IMR-90 (cell line): ENCODE measurements at regions not wholly inside any gene's neighbourhood (a gene's known extent, or its start where the extent isn't known, plus 50 kb on each side); places are given as distances from the start of the nearest gene placed in this dataset.

Experiments used
- ATAC-seq: fragments of 200-7000 bp; cut with Tn5 transposase; 2 replicates; pipeline ENCODE4 v1.9.1; 2020; ENCODE audit warnings: low read depth, mild to moderate bottlenecking, moderate library complexity
- BruUV-seq: library from RNA; stranded (reverse); fragments of 400-500 nt; replicated peaks from 2 replicates; lab custom pipeline; 2021; lab: Mats Ljungman, UMichigan
- CTCF ChIA-PET: fragments of 300-600 bp; formaldehyde crosslinking; extraction: SDS; loops from one replicate; lab custom pipeline; 2021; ENCODE audit warnings: antibody characterized with exemption; lab: Yijun Ruan, JAX
- POLR2A ChIA-PET: fragments of 300-600 bp; sonication (Branson Sonifier 250); formaldehyde crosslinking; loops from one replicate; lab custom pipeline; 2022; ENCODE audit warnings: antibody characterized with exemption; ENCODE audit not compliant: unreplicated experiment; lab: Charles Lee
- DNase-seq: peaks from one replicate; pipeline ENCODE4 v3.0.0; 2013
- H2AFZ ChIP-seq: replicated peaks from 2 replicates; pipeline ENCODE3; 2013; ENCODE audit warnings: low read length, mild to moderate bottlenecking; ENCODE audit not compliant: poor library complexity
- H2AK5ac ChIP-seq: 2 replicates; pipeline ENCODE4 v1.6.1; 2013; ENCODE audit warnings: low read depth, low read length, inconsistent platforms
- H2AK9ac ChIP-seq: replicated peaks from 2 replicates; pipeline ENCODE3; 2013; ENCODE audit warnings: mild to moderate bottlenecking, low read depth, low read length, moderate library complexity; ENCODE audit not compliant: poor library complexity
- H2BK120ac ChIP-seq: 2 replicates; pipeline ENCODE4 v1.6.1; 2013; ENCODE audit warnings: low read depth, low read length, inconsistent platforms
- H2BK15ac ChIP-seq: 3 replicates; pipeline ENCODE4 v1.6.1; 2013; ENCODE audit warnings: low read depth, low read length, inconsistent platforms
- H2BK20ac ChIP-seq: 2 replicates; pipeline ENCODE4 v1.6.1; 2013; ENCODE audit warnings: low read depth, mild to moderate bottlenecking, inconsistent platforms, low read length, moderate library complexity
- H2BK5ac ChIP-seq: 2 replicates; pipeline ENCODE4 v1.6.1; 2013; ENCODE audit warnings: mild to moderate bottlenecking, low read depth, low read length, inconsistent platforms; ENCODE audit not compliant: poor library complexity, severe bottlenecking
- H3K14ac ChIP-seq: replicated peaks from 2 replicates; pipeline ENCODE4 v1.6.1; 2013; ENCODE audit warnings: low read depth, low read length, inconsistent platforms
- H3K18ac ChIP-seq: 2 replicates; pipeline ENCODE4 v1.6.1; 2013; ENCODE audit warnings: low read depth, low read length, control low read depth
- H3K23ac ChIP-seq: 2 replicates; pipeline ENCODE4 v1.6.1; 2013; ENCODE audit warnings: low read depth, low read length, inconsistent platforms
- H3K27ac ChIP-seq: 2 replicates; pipeline ENCODE4 v1.5.1; 2013; ENCODE audit warnings: mild to moderate bottlenecking, control low read depth, low read length; ENCODE audit not compliant: insufficient read depth
- H3K27me3 ChIP-seq: 2 replicates; pipeline ENCODE4 v1.6.1; 2013; ENCODE audit warnings: low read length; ENCODE audit not compliant: control insufficient read depth, insufficient read depth
- H3K36me3 ChIP-seq: 2 replicates; pipeline ENCODE4 v1.6.1; 2013; ENCODE audit warnings: low read length, mixed read lengths; ENCODE audit not compliant: control insufficient read depth, insufficient read depth
- H3K4ac ChIP-seq: 2 replicates; pipeline ENCODE4 v1.6.1; 2013; ENCODE audit warnings: low read depth, low read length, inconsistent platforms
- H3K4me1 ChIP-seq: 2 replicates; pipeline ENCODE4 v1.6.1; 2013; ENCODE audit warnings: low read length, mixed read lengths; ENCODE audit not compliant: control insufficient read depth, insufficient read depth
- H3K4me2 ChIP-seq: 2 replicates; pipeline ENCODE4 v1.6.1; 2013; ENCODE audit warnings: low read depth, mild to moderate bottlenecking, control low read depth, low read length, moderate library complexity
- H3K4me3 ChIP-seq: 2 replicates; pipeline ENCODE4 v1.5.1; 2013; ENCODE audit warnings: low read depth, mild to moderate bottlenecking, control low read depth, low read length, moderate library complexity; ENCODE audit not compliant: insufficient read depth
- H3K56ac ChIP-seq: 2 replicates; pipeline ENCODE4 v1.6.1; 2013; ENCODE audit warnings: low read length, inconsistent platforms; ENCODE audit not compliant: insufficient read depth; ENCODE audit errors: extremely low read depth
- H3K79me1 ChIP-seq, 2 experiments: 2 replicates each; pipeline ENCODE4 v1.6.1; 2013; ENCODE audit warnings: low read length in 2 of 2, inconsistent platforms in 1 of 2, low read depth in 1 of 2
- H3K9ac ChIP-seq: 2 replicates; pipeline ENCODE4 v1.6.1; 2013; ENCODE audit warnings: low read depth, low read length, control low read depth
- H3K9me1 ChIP-seq: 2 replicates; pipeline ENCODE4 v1.6.1; 2013; ENCODE audit warnings: low read length, inconsistent platforms; ENCODE audit not compliant: insufficient read depth
- H3K9me3 ChIP-seq: 2 replicates; pipeline ENCODE4 v1.6.1; 2013; ENCODE audit warnings: low read length; ENCODE audit not compliant: control insufficient read depth, insufficient read depth
- H4K20me1 ChIP-seq: 2 replicates; pipeline ENCODE4 v1.6.1; 2013; ENCODE audit warnings: low read length, inconsistent platforms; ENCODE audit not compliant: insufficient read depth
- H4K5ac ChIP-seq: 2 replicates; pipeline ENCODE4 v1.6.1; 2013; ENCODE audit warnings: mild to moderate bottlenecking, low read depth, low read length, control low read depth
- H4K8ac ChIP-seq, 2 experiments: 2 replicates each; pipeline ENCODE4 v1.6.1; 2013; ENCODE audit warnings: low read depth in 2 of 2, low read length in 2 of 2, control low read depth in 1 of 2, inconsistent platforms in 1 of 2
- H4K91ac ChIP-seq: 2 replicates; pipeline ENCODE4 v1.6.1; 2013; ENCODE audit warnings: low read depth, low read length, inconsistent platforms; ENCODE audit not compliant: insufficient read depth
- FOS ChIP-seq: fragments of 150-350 bp; IDR thresholded peaks from 2 replicates; pipeline ENCODE4 v1.6.1; 2016; ENCODE audit warnings: low read depth, low read length
- RFX5 ChIP-seq: IDR thresholded peaks from 2 replicates; pipeline ENCODE4 v1.8.0; 2012; ENCODE audit warnings: low read depth, mild to moderate bottlenecking, low read length, moderate library complexity
- WGBS, 2 experiments: methylation state at CpG; one replicate each; pipeline versions ENCODE4 v1.1.5 to v1.1.7; 2013; ENCODE audit warnings: missing lambda C conversion rate in 2 of 2; ENCODE audit not compliant: insufficient read length in 1 of 2; ENCODE audit errors: extremely low coverage in 2 of 2; 5-methylcytosine and 5-hydroxymethylcytosine counted together
- dilution Hi-C: fragments of 300-500 bp; cut with HindIII; formaldehyde crosslinking; loops from one replicate; pipeline ENCODE4 v1.14.3; 2018; ENCODE audit warnings: low sequenced_read_pairs; ENCODE audit not compliant: unreplicated experiment
- in situ Hi-C: fragments of 300-500 bp; cut with MboI; formaldehyde crosslinking; loops from 3 replicates; pipeline ENCODE4 v1.14.3; 2019; ENCODE audit warnings: low sequenced_read_pairs, inconsistent platforms, mixed read lengths
- intact Hi-C: fragments of 100-400 bp; cut with micrococcal nuclease; formaldehyde crosslinking; loops from 2 replicates; pipeline ENCODE4 v1.10.0; 2022

DNA sequence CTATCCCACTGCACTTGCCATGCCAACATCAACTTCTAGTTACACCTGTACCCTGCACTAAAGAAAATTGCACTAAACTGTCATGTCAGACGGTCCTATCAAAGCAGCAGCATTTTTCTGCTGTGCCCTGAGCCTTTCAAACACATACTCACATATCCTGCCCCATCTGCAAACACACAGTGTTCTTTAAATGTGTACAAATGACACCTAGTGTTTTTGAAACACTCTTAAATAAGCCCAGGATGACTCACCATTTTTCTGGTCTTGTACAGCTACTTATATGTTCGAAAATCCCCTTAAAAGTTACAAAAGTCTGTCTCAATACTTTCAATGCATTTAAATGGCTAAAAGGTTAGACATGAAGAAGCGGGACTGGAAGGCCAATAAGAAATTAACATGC is 346.7 kb upstream of the PPARGC1A start:
- no peak overlapping the region for H3K4me3 ChIP-seq
- in situ Hi-C loops = no loop called here
- no peak overlapping the region for H3K4me2 ChIP-seq
- no peak overlapping the region for H2BK20ac ChIP-seq
- no peak overlapping the region for H3K18ac ChIP-seq
- peak; percentile 34 for DNase-seq
- no peak for ATAC-seq
- H3K14ac ChIP-seq = no peak overlapping the region
- no peak overlapping the region for H3K4ac ChIP-seq
- intact Hi-C loops = no loop called here
- no peak overlapping the region for H3K27ac ChIP-seq
- H3K9ac ChIP-seq = no peak overlapping the region
- H2AK9ac ChIP-seq = no peak overlapping the region
- no CpG with 5 or more reads among the region's 3 CpGs for WGBS, 2 experiments
- H4K91ac ChIP-seq = no peak overlapping the region
- H3K4me1 ChIP-seq = no peaks in the 10 kb centered on the region; the same call in 1 of the 2 replicates
- no peak overlapping the region for H3K56ac ChIP-seq
- no peak overlapping the region for H2BK5ac ChIP-seq
- TF ChIP-seq RFX5 (no peak), FOS (peak; percentile 53; the same call in 1 of the 2 replicates)
- no peak overlapping the region for H4K8ac ChIP-seq
- no peaks in the 10 kb centered on the region for H3K9me1 ChIP-seq
- ChIA-PET CTCF (no interaction called here), POLR2A (no interaction called here)
- dilution Hi-C loops = no loop called here
- peaks cover 3% of the 10 kb centered on the region for H3K27me3 ChIP-seq
- H2BK15ac ChIP-seq = no peak overlapping the region
- H2AK5ac ChIP-seq = no peak overlapping the region
- no peaks in the 10 kb centered on the region for H3K9me3 ChIP-seq
- H4K20me1 ChIP-seq = no peaks in the 10 kb centered on the region
- no TSS peak for BruUV-seq
- no peak overlapping the region for H3K23ac ChIP-seq
- no peak overlapping the region for H4K5ac ChIP-seq
- no peak overlapping the region for H2AFZ ChIP-seq
- no peaks in the 10 kb centered on the region for H3K79me1 ChIP-seq
- H2BK120ac ChIP-seq = no peak overlapping the region
- no peaks in the 10 kb centered on the region for H3K36me3 ChIP-seq
